IMR-90 (cell line): ENCODE measurements at regions not wholly inside any gene's neighbourhood (a gene's known extent, or its start where the extent isn't known, plus 50 kb on each side); places are given as distances from the start of the nearest gene placed in this dataset.
A peak's percentile ranks its signal among the peaks of the same experiment; 100 is the strongest.

Experiments used
- ATAC-seq: fragments of 200-7000 bp; cut with Tn5 transposase; 2 replicates; pipeline ENCODE4 v1.9.1; 2020; ENCODE audit warnings: low read depth, mild to moderate bottlenecking, moderate library complexity
- BruUV-seq: library from RNA; stranded (reverse); fragments of 400-500 nt; replicated peaks from 2 replicates; lab custom pipeline; 2021; lab: Mats Ljungman, UMichigan
- CTCF ChIA-PET: fragments of 300-600 bp; formaldehyde crosslinking; extraction: SDS; loops from one replicate; lab custom pipeline; 2021; ENCODE audit warnings: antibody characterized with exemption; lab: Yijun Ruan, JAX
- POLR2A ChIA-PET: fragments of 300-600 bp; sonication (Branson Sonifier 250); formaldehyde crosslinking; loops from one replicate; lab custom pipeline; 2022; ENCODE audit warnings: antibody characterized with exemption; ENCODE audit not compliant: unreplicated experiment; lab: Charles Lee
- DNase-seq: peaks from one replicate; pipeline ENCODE4 v3.0.0; 2013
- H2AFZ ChIP-seq: replicated peaks from 2 replicates; pipeline ENCODE3; 2013; ENCODE audit warnings: low read length, mild to moderate bottlenecking; ENCODE audit not compliant: poor library complexity
- H2AK5ac ChIP-seq: 2 replicates; pipeline ENCODE4 v1.6.1; 2013; ENCODE audit warnings: low read depth, low read length, inconsistent platforms
- H2AK9ac ChIP-seq: replicated peaks from 2 replicates; pipeline ENCODE3; 2013; ENCODE audit warnings: mild to moderate bottlenecking, low read depth, low read length, moderate library complexity; ENCODE audit not compliant: poor library complexity
- H2BK120ac ChIP-seq: 2 replicates; pipeline ENCODE4 v1.6.1; 2013; ENCODE audit warnings: low read depth, low read length, inconsistent platforms
- H2BK15ac ChIP-seq: 3 replicates; pipeline ENCODE4 v1.6.1; 2013; ENCODE audit warnings: low read depth, low read length, inconsistent platforms
- H2BK20ac ChIP-seq: 2 replicates; pipeline ENCODE4 v1.6.1; 2013; ENCODE audit warnings: low read depth, mild to moderate bottlenecking, inconsistent platforms, low read length, moderate library complexity
- H2BK5ac ChIP-seq: 2 replicates; pipeline ENCODE4 v1.6.1; 2013; ENCODE audit warnings: mild to moderate bottlenecking, low read depth, low read length, inconsistent platforms; ENCODE audit not compliant: poor library complexity, severe bottlenecking
- H3K14ac ChIP-seq: replicated peaks from 2 replicates; pipeline ENCODE4 v1.6.1; 2013; ENCODE audit warnings: low read depth, low read length, inconsistent platforms
- H3K18ac ChIP-seq: 2 replicates; pipeline ENCODE4 v1.6.1; 2013; ENCODE audit warnings: low read depth, low read length, control low read depth
- H3K23ac ChIP-seq: 2 replicates; pipeline ENCODE4 v1.6.1; 2013; ENCODE audit warnings: low read depth, low read length, inconsistent platforms
- H3K27ac ChIP-seq: 2 replicates; pipeline ENCODE4 v1.5.1; 2013; ENCODE audit warnings: mild to moderate bottlenecking, control low read depth, low read length; ENCODE audit not compliant: insufficient read depth
- H3K27me3 ChIP-seq: 2 replicates; pipeline ENCODE4 v1.6.1; 2013; ENCODE audit warnings: low read length; ENCODE audit not compliant: control insufficient read depth, insufficient read depth
- H3K36me3 ChIP-seq: 2 replicates; pipeline ENCODE4 v1.6.1; 2013; ENCODE audit warnings: low read length, mixed read lengths; ENCODE audit not compliant: control insufficient read depth, insufficient read depth
- H3K4ac ChIP-seq: 2 replicates; pipeline ENCODE4 v1.6.1; 2013; ENCODE audit warnings: low read depth, low read length, inconsistent platforms
- H3K4me1 ChIP-seq: 2 replicates; pipeline ENCODE4 v1.6.1; 2013; ENCODE audit warnings: low read length, mixed read lengths; ENCODE audit not compliant: control insufficient read depth, insufficient read depth
- H3K4me2 ChIP-seq: 2 replicates; pipeline ENCODE4 v1.6.1; 2013; ENCODE audit warnings: low read depth, mild to moderate bottlenecking, control low read depth, low read length, moderate library complexity
- H3K4me3 ChIP-seq: 2 replicates; pipeline ENCODE4 v1.5.1; 2013; ENCODE audit warnings: low read depth, mild to moderate bottlenecking, control low read depth, low read length, moderate library complexity; ENCODE audit not compliant: insufficient read depth
- H3K56ac ChIP-seq: 2 replicates; pipeline ENCODE4 v1.6.1; 2013; ENCODE audit warnings: low read length, inconsistent platforms; ENCODE audit not compliant: insufficient read depth; ENCODE audit errors: extremely low read depth
- H3K79me1 ChIP-seq, 2 experiments: 2 replicates each; pipeline ENCODE4 v1.6.1; 2013; ENCODE audit warnings: low read length in 2 of 2, inconsistent platforms in 1 of 2, low read depth in 1 of 2
- H3K9ac ChIP-seq: 2 replicates; pipeline ENCODE4 v1.6.1; 2013; ENCODE audit warnings: low read depth, low read length, control low read depth
- H3K9me1 ChIP-seq: 2 replicates; pipeline ENCODE4 v1.6.1; 2013; ENCODE audit warnings: low read length, inconsistent platforms; ENCODE audit not compliant: insufficient read depth
- H3K9me3 ChIP-seq: 2 replicates; pipeline ENCODE4 v1.6.1; 2013; ENCODE audit warnings: low read length; ENCODE audit not compliant: control insufficient read depth, insufficient read depth
- H4K20me1 ChIP-seq: 2 replicates; pipeline ENCODE4 v1.6.1; 2013; ENCODE audit warnings: low read length, inconsistent platforms; ENCODE audit not compliant: insufficient read depth
- H4K5ac ChIP-seq: 2 replicates; pipeline ENCODE4 v1.6.1; 2013; ENCODE audit warnings: mild to moderate bottlenecking, low read depth, low read length, control low read depth
- H4K8ac ChIP-seq, 2 experiments: 2 replicates each; pipeline ENCODE4 v1.6.1; 2013; ENCODE audit warnings: low read depth in 2 of 2, low read length in 2 of 2, control low read depth in 1 of 2, inconsistent platforms in 1 of 2
- H4K91ac ChIP-seq: 2 replicates; pipeline ENCODE4 v1.6.1; 2013; ENCODE audit warnings: low read depth, low read length, inconsistent platforms; ENCODE audit not compliant: insufficient read depth
- CHD1 ChIP-seq: IDR thresholded peaks from 2 replicates; pipeline ENCODE4 v1.6.1; 2012; ENCODE audit warnings: low read depth, low read length, improper control_type of control experiment
- CTCF ChIP-seq: conservative IDR thresholded peaks from 2 replicates; pipeline ENCODE4 v1.5.1; 2012; ENCODE audit warnings: mild to moderate bottlenecking, low read depth, low read length, improper control_type of control experiment
- FOS ChIP-seq: fragments of 150-350 bp; IDR thresholded peaks from 2 replicates; pipeline ENCODE4 v1.6.1; 2016; ENCODE audit warnings: low read depth, low read length
- MAFK ChIP-seq: IDR thresholded peaks from 2 replicates; pipeline ENCODE4 v1.6.1; 2012; ENCODE audit warnings: low read depth, low read length, improper control_type of control experiment
- RFX5 ChIP-seq: IDR thresholded peaks from 2 replicates; pipeline ENCODE4 v1.8.0; 2012; ENCODE audit warnings: low read depth, mild to moderate bottlenecking, low read length, moderate library complexity
- WGBS, 2 experiments: methylation state at CpG; one replicate each; pipeline versions ENCODE4 v1.1.5 to v1.1.7; 2013; ENCODE audit warnings: missing lambda C conversion rate in 2 of 2; ENCODE audit not compliant: insufficient read length in 1 of 2; ENCODE audit errors: extremely low coverage in 2 of 2; 5-methylcytosine and 5-hydroxymethylcytosine counted together
- dilution Hi-C: fragments of 300-500 bp; cut with HindIII; formaldehyde crosslinking; loops from one replicate; pipeline ENCODE4 v1.14.3; 2018; ENCODE audit warnings: low sequenced_read_pairs; ENCODE audit not compliant: unreplicated experiment
- in situ Hi-C: fragments of 300-500 bp; cut with MboI; formaldehyde crosslinking; loops from 3 replicates; pipeline ENCODE4 v1.14.3; 2019; ENCODE audit warnings: low sequenced_read_pairs, inconsistent platforms, mixed read lengths
- intact Hi-C: fragments of 100-400 bp; cut with micrococcal nuclease; formaldehyde crosslinking; loops from 2 replicates; pipeline ENCODE4 v1.10.0; 2022
- TF ChIP-seq, protein P1 (sequence below): fragments of 150-350 bp; IDR thresholded peaks from 2 replicates; pipeline ENCODE4 v1.6.1; 2016; ENCODE audit warnings: low read depth, mild to moderate bottlenecking, low read length, moderate library complexity, borderline replicate concordance

DNA sequence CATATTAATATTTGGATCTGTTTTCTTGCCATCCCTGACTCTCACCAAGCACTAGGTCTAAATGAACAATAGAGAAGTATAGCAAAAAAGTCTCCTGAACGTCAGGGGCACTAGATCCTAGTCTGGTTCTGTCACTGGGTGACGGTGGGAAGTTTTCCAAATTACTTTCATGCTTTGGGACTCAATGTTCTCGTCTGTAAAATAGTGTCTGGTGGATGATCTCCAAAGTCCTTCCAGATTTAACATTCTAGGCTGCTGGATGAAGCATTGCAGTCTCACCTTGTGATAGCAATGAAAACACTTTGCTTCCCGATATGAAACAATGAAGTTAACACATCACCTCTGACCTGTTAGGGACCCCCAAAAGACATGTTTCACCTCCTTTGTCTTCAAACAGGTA is 199.3 kb downstream of the SEC61B start:
- Histone ChIP-seq H2BK120ac (no peak overlapping the region), H3K9me1 (no peaks in the 10 kb centered on the region), H4K8ac (no peak overlapping the region), H2AK9ac (no peak overlapping the region), H3K56ac (no peak overlapping the region), H3K4me1 (peaks cover 2% of the 10 kb centered on the region; the same call in 1 of the 2 replicates), H2AFZ (no peak overlapping the region), H3K9ac (no peak overlapping the region), H3K9me3 (no peaks in the 10 kb centered on the region), H3K23ac (no peak overlapping the region), H3K27me3 (no peaks in the 10 kb centered on the region), H3K4ac (no peak overlapping the region), H4K20me1 (no peaks in the 10 kb centered on the region), H3K4me3 (no peak overlapping the region), H3K14ac (no peak overlapping the region), H4K5ac (no peak overlapping the region), H2AK5ac (peak overlapping the region; percentile 48; the same call in 1 of the 2 replicates), H3K36me3 (no peaks in the 10 kb centered on the region), H2BK15ac (0 out of 3 replicates have a peak overlapping the region, but pooled peaks have one; percentile 44), H4K91ac (no peak overlapping the region), H3K27ac (no peak overlapping the region), H2BK5ac (no peak overlapping the region), H3K4me2 (no peak overlapping the region), H3K79me1 (no peaks in the 10 kb centered on the region), H3K18ac (no peak overlapping the region), H2BK20ac (no peak overlapping the region)
- ATAC-seq (no peak), DNase-seq (no peak)
- 60% methylated on average over 1 of the region's 4 CpGs; no CpG with 5 or more reads in 1 of the 2 experiments for WGBS, 2 experiments
- POLR2A ChIA-PET: no interaction called here
- TF ChIP-seq CHD1 (no peak), RFX5 (no peak), CTCF (no peak), MAFK (no peak), FOS (no peak)
- TF ChIP-seq, protein P1, sequence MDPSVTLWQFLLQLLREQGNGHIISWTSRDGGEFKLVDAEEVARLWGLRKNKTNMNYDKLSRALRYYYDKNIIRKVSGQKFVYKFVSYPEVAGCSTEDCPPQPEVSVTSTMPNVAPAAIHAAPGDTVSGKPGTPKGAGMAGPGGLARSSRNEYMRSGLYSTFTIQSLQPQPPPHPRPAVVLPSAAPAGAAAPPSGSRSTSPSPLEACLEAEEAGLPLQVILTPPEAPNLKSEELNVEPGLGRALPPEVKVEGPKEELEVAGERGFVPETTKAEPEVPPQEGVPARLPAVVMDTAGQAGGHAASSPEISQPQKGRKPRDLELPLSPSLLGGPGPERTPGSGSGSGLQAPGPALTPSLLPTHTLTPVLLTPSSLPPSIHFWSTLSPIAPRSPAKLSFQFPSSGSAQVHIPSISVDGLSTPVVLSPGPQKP: no peak
- intact Hi-C loops (no loop called here), in situ Hi-C loops (no loop called here), dilution Hi-C loops (no loop called here)
- CTCF ChIA-PET: no interaction called here
- no TSS peak for BruUV-seq
